ENCODE measurements at regions not wholly inside any gene's neighbourhood (a gene's known extent, or its start where the extent isn't known, plus 50 kb on each side); places are given as distances from the start of the nearest gene placed in this dataset.

DNA sequence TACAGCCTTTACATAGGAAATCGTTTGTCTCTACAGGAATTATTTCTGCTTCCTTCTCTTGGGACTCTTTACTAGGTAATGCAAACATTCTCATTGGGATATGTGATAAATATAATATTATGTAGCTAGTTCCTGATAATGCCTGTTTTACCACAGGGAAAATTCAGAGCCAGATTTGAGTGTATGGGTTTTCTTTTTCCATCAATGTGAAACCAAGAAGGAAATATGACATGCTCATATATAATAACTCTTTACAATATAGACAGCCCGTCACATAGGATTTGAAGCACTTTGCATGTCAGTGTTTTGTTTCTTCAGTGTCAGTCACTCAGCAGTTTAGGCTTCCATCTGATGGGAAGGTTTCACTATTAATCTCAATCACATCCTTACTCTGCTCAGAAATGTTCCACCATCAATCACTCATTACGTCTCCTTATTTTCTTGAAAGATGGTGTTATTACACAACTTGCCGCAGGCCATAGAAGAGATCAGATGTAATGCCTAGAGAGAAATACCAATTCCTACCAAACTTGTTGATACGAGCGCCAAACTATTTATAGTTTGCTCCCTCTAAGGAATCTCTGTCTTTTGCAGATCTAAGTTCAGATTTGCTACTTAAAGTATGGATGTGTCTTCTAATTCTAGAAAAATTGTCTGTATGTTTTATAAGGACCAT lies 314.8 kb downstream of the DIPK2A start:
- peaks cover 21% of the 10 kb centered on the region for H3K27me3 Mint-ChIP-seq (ENCODE audit: low read depth)

DNA sequence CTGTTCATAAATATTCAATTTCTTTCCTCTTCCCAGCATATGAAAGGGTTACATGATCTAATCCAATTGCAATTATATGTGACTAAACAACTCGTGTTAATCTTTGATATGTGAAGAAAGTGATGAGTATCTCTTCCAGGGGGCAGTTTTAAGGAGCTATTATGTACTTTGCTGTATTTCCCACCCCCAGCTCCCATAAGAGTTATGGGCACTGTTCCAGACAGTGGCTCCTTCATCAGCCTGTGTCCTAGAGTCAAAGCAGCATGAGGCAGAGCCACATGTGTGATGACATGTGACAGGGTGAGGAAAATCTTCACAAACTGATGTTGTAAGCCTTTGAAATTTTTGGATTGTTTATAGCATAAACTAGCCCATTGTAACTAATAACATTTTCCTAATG lies 315.4 kb downstream of the DIPK2A start:
- no peaks in the 10 kb centered on the region for H3K4me1 Mint-ChIP-seq
- TF ChIP-seq, protein P1, sequence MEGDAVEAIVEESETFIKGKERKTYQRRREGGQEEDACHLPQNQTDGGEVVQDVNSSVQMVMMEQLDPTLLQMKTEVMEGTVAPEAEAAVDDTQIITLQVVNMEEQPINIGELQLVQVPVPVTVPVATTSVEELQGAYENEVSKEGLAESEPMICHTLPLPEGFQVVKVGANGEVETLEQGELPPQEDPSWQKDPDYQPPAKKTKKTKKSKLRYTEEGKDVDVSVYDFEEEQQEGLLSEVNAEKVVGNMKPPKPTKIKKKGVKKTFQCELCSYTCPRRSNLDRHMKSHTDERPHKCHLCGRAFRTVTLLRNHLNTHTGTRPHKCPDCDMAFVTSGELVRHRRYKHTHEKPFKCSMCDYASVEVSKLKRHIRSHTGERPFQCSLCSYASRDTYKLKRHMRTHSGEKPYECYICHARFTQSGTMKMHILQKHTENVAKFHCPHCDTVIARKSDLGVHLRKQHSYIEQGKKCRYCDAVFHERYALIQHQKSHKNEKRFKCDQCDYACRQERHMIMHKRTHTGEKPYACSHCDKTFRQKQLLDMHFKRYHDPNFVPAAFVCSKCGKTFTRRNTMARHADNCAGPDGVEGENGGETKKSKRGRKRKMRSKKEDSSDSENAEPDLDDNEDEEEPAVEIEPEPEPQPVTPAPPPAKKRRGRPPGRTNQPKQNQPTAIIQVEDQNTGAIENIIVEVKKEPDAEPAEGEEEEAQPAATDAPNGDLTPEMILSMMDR (IDR thresholded peaks at IDR 0.05; ENCODE audit: unreplicated experiment in 3 of 3), result no peak
- H3K9me3 Mint-ChIP-seq, result peaks cover 3% of the 10 kb centered on the region
- H3K36me3 Mint-ChIP-seq (ENCODE audit: low read depth), result no peaks in the 10 kb centered on the region
- no peak overlapping the region for H3K4me3 Mint-ChIP-seq
- peaks cover 21% of the 10 kb centered on the region for H3K27me3 Mint-ChIP-seq (ENCODE audit: low read depth)
- H3K27ac Mint-ChIP-seq, result no peak overlapping the region

More for the DNA sequence above, 314.8 kb downstream of the DIPK2A start:
- Mint-ChIP-seq H3K4me1 (no peaks in the 10 kb centered on the region), H3K9me3 (no peaks in the 10 kb centered on the region), H3K36me3 (ENCODE audit: low read depth) (no peaks in the 10 kb centered on the region), H3K4me3 (no peak overlapping the region), H3K27ac (no peak overlapping the region)
- TF ChIP-seq, protein P1 (IDR thresholded peaks at IDR 0.05; ENCODE audit: unreplicated experiment in 3 of 3), result no peak

DNA sequence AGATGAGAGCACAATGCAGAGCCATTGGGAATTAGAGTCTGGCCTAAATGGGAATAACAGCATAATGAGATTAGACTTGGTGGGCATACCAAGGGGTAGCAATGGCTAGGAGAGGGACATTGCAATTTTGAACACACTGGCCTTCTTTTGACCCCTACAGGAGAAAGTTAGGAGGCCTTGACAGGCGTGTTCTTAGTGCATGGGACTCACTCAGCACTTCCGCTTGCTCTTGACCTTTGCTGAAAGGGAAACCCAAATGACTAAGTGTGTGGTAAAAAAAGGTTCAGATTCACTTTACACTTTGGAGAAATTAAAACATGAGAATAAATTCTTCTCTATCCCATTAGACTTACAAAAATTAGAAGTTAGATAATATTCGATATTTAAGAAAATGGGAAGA lies 317.4 kb downstream of the DIPK2A start:
- Mint-ChIP-seq H3K36me3 (ENCODE audit: low read depth) (no peaks in the 10 kb centered on the region), H3K4me1 (no peaks in the 10 kb centered on the region), H3K27ac (no peak overlapping the region)

DNA sequence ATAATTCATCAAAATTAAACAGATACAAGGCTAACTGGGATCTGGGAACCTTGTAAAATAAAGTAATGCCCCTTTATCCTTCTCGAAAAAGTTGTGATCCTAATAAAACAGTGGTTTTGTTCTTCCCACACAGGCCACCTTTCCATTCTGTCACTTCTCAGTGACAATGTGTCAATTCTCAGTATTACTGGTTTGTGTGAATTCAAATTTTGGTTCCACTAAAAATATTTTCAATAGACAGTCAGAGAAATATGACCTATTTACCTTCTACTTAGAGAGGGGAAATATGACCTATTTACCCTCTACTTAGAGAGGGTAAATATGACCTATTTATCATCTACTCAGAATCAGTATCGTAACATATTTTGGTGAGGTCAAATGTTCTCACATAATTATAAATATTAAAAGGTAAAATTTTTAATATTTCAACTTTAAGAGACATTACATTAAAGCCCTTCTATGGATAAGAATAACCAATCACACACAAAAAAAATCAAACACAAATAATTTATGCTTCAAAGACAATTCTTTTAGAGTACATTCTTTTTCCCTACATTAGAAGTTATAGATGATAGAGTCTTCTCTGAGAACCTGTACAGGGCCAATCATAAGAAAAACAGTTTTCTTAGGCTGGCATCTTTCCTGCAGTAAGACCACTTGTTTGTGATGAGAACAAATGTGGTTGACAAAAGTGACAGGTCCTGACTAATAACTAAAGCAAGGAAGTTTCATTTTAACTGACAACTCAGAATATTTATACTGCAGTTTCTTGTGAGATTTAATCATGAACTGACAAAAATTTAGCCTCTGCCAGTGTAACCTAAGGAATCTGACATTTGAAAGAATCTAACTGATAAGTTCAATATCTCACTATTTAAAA lies 323.3 kb downstream of the DIPK2A start:
- H3K9me3 Mint-ChIP-seq, result peaks cover 18% of the 10 kb centered on the region
- H3K27ac Mint-ChIP-seq, result no peak overlapping the region
- TF ChIP-seq, protein P1 (IDR thresholded peaks at IDR 0.05; ENCODE audit: unreplicated experiment in 3 of 3), result no peak
- H3K4me3 Mint-ChIP-seq, result no peak overlapping the region
- no peaks in the 10 kb centered on the region for H3K4me1 Mint-ChIP-seq
- H3K36me3 Mint-ChIP-seq (ENCODE audit: low read depth), result no peaks in the 10 kb centered on the region
- no peaks in the 10 kb centered on the region for H3K27me3 Mint-ChIP-seq (ENCODE audit: low read depth)

More for the DNA sequence above, 317.4 kb downstream of the DIPK2A start:
- no peak overlapping the region for H3K4me3 Mint-ChIP-seq
- peaks cover 7% of the 10 kb centered on the region for H3K9me3 Mint-ChIP-seq
- TF ChIP-seq, protein P1 (IDR thresholded peaks at IDR 0.05; ENCODE audit: unreplicated experiment in 3 of 3), result no peak
- H3K27me3 Mint-ChIP-seq (ENCODE audit: low read depth), result peaks cover 8% of the 10 kb centered on the region

DNA sequence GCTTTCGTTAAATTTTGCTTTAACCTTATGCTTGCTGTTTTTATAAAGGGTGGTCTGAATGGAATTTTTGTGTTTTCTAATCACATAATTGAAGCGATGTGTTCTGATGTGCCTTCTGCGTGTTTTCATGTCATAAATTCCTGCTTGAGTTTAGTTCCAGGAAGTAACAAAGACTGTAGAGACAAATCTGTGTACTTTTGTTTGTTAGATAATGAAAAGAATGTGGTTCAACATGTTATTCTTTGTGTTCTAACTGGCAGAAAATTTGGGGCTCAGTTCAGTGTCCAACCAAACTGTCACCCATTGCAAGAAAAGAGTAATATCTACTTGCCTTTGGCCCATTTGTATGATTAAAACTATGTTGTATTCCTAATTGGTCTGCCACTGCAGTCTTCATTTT lies 324.0 kb downstream of the DIPK2A start:
- Mint-ChIP-seq H3K4me3 (no peak overlapping the region), H3K4me1 (no peaks in the 10 kb centered on the region), H3K27ac (no peak overlapping the region), H3K36me3 (ENCODE audit: low read depth) (no peaks in the 10 kb centered on the region), H3K9me3 (peaks cover 18% of the 10 kb centered on the region), H3K27me3 (ENCODE audit: low read depth) (no peaks in the 10 kb centered on the region)
- TF ChIP-seq, protein P1 (IDR thresholded peaks at IDR 0.05; ENCODE audit: unreplicated experiment in 3 of 3), result no peak
